Stimulated activated CD4-positive, alpha-beta T cell treated with anti-CD3 and anti-CD28 coated beads, Interleukin-1b, Interleukin-23, amount 100 ng/mL, for 24 hours (primary cell): ENCODE measurements at regions not wholly inside any gene's neighbourhood (a gene's known extent, or its start where the extent isn't known, plus 50 kb on each side); places are given as distances from the start of the nearest gene placed in this dataset.
"Not testable (repeated sequence)": the region's sequence is repeated elsewhere in the genome, so short reads cannot be mapped to it uniquely, and the experiment has no call there.

Experiments used
- DNase-seq, 4 experiments: peaks; one replicate each; pipeline ENCODE4 v3.0.0-alpha.2; 2020; ENCODE audit warnings: low read depth in 4 of 4, low spot score in 1 of 4

DNA sequence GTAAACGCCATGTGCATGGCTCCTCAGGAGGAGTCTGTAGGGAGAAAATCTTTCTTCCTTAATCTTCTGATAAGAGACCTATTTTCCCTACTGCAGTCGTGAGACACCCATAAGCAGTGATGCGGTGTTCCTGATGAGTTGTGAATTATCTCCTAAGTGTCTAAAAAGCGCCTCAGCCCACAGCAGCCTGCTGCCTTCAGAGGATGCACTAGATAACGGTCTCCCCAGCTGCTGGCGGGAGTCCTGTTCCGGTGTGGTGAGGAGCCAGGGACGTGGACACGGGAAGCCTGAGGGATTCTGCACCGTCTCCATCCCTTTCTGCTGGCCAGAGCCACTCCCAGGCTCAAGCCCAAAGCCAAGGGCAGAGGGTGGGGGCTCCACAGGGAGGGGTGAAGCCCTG lies 240.9 kb upstream of the SFSWAP start:
- DNase-seq = not testable (repeated sequence)

DNA sequence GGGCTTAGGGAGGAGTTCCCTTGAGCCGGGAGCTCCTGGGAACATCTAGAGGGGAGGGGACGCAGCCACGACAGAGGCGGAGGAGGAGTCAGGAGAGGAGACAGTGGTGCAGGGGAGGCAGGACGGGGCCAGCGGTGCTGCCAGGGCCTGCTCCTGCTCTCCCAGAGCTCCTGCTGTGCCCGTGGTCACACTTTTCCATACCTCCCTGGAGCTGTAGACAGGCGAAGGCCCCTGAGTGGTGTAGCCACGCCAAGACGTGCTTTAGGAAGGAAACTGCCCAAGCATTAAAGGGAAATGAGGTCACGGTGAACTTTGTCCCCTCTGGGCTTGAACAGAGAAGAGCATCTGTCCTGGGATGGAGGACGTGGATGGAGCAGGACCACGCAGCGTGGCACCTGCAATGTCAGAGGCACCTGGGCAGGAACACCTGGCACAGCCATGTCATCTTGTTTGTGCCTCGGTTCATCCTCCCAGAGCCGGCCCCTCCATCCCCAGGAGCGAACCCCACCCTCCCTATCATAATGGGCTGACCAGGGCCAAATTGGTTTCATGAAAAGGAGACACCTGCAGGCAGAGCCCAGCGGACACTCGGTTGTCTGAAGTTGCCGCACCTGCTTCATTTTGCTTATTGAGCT lies 239.5 kb upstream of the SFSWAP start:
- no peak for DNase-seq

DNA sequence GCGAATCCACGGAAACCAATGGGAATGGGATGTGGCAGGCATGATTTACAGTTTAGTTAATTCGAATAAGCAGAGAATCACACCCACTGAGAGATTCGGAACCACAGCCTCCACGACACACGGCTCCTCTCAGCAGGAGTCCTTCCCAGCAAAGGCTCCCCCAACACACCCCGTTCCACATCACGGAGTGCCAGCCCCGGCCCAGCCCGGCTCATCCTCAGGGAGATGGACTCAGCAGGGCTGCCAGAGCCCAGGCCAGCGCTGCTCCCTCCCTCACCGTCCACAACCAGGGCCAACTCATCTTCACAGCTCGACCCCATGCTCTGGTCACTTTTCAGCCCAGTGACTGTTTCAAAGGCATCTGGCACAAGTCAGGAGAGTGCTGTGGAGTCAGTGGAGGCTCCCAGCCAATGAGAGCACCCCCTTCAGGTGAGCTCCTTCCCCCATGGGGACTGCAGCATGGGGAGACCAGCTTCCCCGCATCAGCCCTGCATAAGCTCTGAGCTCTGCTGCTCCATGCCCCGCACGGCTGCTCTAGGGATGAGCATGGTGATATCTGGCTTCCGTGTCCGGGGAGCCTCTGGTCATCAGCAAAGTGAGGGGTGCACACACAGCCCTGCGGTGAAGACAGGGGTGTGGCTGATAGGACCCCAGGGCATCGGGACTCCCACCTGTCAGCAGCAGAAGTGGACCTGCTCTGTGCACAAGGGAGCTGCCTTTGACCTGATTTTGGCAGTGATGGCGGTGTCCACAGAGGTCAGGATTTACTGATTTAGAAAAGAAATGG lies 238.8 kb upstream of the SFSWAP start:
- no peak for DNase-seq

DNA sequence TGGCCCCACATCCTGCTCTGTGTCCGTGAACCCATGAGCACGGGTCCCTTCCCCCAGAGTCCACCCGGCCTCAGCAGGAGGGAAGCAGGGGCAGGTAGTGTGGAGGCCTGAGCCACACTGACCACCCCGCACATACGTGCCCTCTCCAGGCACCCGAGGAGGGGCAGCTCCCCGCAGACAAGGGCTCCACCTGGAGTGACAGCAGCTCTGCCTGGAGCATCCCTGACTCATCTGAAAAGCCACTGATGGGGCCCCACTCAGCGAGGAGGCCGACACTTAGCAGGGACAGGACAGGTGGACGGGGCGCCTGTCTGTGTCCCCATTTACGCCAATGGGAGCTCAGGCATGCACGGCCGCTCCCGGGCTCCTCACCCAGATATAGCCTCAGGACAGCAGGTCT lies 237.6 kb upstream of the SFSWAP start:
- no peak for DNase-seq

DNA sequence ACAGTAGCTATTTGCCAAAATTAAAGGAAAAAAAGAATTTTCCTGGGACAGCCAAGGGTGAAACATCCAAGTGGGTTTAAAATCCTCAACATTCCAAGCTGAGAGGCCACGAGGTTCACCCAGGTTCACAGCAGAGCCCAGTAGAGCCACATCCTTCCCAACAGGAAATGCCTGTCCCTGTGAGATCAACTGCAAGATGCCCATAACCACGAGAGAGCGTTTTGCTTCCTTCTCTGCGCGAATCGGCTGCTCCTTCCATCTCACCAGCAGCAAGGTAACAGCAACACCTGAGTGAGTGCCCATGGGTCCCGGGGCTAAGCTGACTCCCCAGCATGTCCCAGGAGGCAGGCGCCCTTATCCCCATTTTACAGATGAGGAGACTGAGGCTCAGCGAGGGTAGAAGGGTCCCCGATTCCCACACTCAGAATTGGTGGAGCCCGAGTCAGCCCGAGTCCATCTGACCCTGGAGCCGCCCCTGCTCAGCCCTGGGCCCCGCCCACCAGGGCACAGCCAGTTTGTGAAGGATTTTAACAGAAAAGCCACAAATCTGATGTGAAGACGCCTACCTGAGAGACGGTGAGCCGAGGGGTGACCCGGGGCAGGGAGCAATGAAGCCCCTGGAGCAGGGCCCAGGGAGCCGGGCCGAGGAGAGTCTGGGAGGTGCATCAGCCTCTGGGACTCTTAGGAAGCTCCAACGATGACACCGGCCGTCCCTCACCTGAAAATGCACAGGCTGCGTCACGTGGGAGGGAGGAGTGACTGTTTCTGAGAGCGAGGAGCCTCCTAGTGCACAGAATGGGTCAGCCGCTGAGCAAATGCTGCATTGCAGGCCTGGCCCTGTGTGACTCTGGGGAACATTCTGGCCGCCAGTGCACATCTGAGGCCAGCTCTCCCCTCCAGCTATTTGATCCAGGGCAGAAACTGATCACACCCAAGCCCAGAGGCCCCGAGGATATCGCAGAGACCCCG lies 236.9 kb upstream of the SFSWAP start:
- no peak for DNase-seq

DNA sequence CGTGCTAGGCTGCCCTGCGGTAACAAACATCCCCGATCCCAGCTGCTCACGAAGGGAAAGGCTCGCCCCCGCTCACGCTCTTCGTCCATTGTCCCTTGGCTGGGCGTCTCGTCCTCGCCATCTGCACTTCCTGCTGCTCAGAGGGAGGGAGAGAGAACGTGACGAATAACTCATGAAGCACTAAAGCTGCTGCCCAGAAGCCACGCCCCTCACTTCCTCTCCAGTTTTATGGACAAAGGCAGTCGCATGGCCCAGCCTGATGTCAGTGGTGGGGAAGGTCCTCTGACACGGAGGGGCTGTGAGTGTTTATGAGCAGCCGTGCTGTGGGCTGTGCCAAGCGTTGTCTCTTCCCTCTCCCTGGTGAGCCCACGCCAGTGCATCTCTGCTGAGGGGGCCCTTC lies 235.9 kb upstream of the SFSWAP start:
- DNase-seq = not testable (repeated sequence)

DNA sequence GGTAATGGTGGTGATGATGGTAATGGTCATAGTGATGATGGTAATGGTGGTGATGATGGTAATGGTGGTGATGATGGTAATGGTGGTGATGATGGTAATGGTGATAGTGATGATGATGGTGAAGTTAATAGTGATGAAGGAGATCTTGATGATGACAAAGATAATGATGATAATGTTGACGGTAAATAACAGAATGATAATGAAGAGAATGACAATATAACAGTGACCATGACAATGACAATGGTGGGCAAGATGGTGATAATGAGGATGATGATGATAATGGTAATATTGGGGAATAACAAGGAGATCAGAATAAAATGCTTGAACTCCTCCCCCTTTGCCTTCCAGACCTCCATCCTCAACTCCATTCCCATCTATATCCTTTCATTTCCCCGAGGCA lies 233.3 kb upstream of the SFSWAP start:
- no peak for DNase-seq

DNA sequence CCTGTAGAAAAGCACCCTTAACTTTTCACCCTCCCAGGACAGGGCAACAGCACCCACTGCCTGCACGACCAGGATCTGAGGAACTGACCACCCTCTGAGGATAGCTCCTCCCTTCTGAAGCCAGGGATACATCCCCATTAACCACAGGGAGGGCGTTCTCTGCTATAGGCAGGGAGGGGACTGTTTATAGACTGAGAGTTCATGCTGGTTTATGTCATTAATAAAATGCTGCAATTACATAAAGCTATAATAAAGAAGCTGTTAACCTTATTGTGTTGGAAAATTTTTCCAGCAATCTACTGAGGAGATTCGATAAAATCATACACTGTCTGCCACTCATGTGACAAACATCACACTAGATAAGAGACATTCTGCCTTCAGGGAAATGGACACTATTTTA lies 232.4 kb upstream of the SFSWAP start:
- DNase-seq = no peak

DNA sequence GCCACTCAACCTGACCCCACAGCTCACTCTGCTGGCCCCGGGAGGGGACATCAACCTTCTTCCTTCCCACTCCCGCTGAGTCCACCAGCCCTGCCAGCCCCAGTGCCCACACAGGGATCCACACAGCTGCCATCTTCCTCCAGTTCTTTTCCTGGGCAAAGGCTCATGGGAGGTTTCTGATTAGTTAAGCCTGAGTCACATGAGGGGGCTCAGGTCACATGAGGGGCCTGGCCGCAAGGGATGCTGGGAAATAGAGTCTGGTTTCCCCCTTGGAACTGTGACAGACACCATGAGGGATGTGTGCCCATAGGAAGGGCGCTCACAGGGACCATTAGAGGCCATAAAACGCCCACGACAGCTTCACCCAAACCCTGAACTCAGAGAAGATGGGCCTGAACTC lies 228.7 kb upstream of the SFSWAP start:
- no peak for DNase-seq

DNA sequence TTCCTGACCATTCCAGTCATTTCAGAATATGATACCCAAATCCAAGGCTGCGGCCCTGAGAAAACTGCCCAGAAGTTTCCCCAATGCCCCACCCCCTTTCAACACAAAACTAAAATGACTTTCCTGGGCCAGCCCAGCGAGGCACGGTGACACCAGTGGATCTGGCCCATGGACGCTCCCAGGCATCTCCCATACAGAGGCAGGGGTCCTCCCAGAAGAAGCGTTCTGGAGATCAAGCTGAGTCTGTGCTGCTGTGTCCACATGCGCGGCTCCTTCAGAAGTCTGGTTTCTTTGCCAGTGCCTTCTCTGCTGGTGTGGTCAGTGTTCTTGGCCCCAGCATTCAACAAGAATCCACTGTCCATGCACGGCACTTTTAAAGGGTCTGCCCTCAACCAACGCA lies 228.2 kb upstream of the SFSWAP start:
- no peak for DNase-seq

DNA sequence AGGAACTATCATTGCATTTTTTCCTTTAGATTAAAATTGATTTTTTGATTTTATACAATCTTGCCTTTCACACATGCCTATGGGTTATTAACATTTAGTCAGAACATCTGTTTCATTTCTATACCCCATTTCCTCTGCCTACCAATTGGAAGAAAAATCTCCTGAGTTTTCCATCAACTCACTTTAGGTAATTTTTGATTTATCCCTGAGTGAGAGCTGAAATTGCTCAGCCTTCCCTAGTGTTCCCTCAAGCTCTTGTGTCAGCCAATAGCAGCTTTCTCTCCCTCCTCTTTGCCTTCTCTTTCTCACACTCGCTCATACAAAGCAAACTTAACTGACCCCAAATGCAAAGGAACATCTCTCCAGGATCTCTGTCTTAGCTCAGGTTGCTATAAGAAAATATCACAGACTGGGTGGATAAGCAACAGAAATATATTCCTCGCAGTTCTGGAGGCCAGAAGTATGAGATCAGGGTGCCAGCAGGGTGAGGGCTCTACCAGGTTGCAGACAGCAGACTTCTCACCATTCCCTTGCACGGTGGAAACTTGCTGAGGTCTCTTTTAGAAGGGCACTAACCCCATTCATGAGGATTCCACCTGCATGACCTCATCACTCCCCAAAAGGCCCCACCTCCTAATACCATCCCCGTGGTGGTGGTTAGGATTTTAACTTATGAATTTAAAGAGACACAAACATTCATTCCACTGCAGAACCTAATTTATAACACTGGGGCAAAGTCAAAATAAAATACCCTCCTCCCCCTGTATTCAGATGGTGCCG lies 224.2 kb upstream of the SFSWAP start:
- DNase-seq = no peak

DNA sequence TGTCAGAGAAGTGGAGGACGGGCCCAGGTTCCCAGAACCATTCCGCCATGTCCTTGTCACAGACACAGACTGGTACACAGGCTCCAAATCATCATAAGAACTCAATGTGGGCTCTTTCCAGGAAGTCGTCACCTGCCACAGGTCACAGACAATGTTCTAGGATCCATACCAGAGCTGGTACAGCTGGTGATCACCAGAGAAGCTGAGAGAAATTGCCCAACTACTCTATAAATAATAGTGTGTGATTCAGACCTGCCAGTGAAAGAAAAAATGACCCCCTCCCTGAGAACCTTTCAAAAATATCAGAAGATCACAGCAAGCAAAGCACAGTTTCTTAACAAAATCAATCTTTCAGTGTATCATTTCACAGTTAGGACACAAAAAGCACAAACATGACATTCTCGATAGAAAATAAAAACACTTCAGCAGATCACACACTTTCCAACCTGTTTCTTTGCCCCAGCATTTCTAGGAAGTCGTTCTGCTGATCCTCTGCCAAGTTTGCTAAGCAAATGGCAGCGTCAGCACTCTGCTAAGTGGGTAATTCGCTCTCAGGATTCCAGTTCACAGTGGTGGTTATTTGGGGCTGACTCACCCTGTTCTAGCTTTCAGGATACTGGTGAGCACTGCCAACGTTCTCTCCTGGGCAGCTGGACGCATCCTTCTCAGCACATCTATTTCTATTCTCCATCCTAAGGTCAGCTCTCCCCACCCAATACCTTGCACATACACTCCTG lies 223.3 kb upstream of the SFSWAP start:
- no peak for DNase-seq

DNA sequence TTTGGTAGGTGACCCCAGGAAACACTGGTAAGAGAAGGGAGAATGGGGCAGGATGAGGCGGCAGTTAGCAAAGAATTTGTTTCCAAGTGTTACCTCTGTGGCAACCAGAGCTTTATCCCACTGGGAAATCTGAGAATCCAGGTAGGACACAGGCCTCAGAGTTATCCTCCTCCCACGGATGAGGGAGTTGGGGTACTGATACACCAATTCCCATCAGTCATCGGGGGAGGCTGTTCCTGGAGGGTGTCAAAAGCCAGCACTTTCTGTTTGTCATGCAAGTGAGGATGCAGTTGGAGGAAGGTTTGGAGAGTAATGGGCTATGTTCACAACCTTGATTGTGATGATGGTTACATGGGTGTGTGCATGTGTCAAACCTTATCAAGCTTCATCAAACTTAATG lies 221.2 kb upstream of the SFSWAP start:
- DNase-seq = no peak

DNA sequence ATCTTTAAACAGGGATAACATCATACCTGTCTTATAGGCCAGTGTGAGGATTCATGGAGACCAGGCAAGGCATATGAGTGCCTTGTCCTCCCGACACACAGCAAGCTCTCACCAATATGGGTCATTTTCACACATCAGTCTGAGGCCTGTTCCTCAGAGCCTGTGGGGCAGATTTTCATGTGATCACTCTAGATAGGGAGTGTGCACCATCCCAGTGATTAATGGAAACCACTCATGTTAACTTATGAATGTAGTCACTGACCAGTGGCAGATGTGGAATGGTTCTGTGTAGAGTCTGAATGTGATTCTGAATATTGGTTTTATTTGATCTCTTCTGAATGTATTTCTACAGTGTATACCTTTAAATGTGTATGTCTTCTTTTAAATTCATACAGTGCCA lies 219.7 kb upstream of the SFSWAP start:
- DNase-seq = no peak

DNA sequence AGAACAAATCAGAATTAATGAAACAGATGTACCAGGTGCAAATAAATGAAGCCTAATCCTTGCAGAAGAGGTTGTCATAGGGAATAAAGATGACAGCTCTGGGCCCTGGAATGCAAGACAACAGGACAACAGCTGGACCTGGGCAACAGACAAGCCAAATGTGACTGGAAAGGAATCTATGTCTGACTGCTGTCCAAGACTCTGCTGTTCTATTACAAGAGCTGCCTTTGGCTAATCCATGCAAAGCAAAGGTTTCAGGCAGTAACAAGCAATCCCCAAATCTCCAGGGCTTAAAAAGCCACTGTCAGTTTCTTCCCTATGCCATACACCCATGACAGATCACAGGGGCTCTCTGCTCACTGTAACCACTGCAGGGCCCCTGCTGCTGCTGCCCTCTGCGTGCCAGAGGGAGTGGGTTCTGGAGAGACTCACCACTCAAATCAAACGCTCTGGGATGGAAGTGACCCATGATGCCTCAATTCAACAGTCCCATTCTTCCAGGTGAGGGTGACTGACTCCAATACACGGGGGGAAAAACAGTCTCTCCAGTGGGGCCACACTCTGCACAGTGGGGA lies 218.9 kb upstream of the SFSWAP start:
- no peak for DNase-seq

DNA sequence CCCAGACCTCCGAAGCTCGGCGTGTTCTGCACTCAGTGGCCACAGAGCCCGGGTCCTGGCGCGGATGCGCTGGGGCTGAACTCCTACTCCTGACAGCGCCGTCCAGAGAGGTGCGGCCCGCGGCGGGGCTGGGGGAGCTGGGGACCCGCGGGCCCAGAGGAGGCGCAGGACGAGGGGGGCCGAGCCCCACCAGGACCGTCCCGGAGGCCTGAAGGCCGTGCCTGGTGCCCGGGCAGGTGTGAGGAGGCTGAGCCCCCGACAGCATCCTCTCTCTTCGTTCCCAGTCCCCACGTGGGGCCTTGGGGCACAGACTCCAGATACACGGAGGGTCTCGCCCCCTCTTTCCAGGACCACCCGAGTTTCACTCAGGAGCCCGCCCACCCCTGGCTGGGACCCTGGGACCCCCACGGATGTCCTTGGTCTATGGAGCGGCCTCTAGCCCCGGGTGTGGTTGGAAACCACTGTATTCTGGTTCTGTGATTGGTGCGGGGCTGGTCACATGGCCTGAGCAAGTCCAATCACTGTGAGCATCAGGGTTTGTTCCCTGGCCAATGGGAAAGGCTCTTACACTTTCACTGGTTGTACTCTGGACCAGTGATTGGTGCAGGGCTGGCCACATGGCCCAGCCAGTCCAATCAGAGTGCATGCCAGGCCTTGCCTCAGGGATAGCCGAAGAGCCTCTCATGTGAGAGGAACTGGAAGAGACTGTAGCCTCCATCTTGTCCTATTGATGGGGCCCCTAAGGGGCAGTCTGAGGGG lies 217.6 kb upstream of the SFSWAP start:
- no peak for DNase-seq

DNA sequence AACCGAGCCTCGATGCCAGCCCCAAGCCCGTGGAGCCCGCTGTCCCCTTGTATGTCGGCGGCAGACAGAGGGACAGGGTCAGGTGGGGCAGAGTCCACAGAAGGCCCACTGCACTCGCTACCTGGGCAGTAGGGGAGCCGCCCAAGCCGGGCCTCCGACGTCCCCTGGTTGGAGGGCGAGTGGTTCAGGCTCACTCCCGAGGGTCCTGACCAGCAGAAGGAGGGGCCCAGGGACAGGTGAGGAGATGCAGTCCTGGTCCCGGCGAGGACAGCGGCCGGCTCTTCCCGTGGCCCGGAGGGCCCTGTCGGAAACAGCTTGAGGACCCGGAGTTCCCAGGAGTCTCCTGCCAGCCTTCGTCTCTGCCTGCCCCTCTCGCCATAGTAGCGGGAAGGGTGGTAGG lies 216.7 kb upstream of the SFSWAP start:
- no peak for DNase-seq

DNA sequence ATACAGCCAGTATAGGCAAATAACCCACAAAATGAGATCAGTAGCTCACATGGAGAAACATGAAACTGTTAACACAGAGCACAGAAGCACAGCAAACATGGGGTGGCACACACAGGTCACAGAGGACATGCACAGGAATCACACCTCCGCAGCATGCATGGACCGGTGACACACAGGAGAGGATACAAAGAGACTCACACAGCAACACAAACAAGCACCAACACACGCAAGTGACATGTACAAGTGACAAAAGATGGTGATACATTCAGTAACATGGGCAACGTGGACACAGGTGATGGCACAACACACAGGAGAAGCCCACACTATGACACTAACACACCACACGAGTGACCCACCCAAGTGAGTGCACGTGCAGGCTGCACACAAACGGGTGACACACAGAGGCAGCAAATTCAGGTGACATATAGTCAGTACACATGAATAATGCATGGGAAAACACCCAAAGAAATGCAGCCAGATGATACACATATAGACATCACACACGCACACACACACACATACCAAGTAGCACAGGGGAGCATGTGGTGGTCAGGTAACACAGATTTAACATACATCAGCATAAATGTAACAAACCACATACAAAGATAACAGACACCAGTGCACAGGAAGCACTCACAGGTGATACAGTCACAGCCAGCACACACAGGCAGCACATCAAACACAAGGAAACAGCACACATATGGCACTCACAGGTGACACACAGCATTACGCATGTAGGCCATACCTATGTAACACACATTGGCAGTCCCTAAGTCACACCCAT lies 216.0 kb upstream of the SFSWAP start:
- DNase-seq = no peak

DNA sequence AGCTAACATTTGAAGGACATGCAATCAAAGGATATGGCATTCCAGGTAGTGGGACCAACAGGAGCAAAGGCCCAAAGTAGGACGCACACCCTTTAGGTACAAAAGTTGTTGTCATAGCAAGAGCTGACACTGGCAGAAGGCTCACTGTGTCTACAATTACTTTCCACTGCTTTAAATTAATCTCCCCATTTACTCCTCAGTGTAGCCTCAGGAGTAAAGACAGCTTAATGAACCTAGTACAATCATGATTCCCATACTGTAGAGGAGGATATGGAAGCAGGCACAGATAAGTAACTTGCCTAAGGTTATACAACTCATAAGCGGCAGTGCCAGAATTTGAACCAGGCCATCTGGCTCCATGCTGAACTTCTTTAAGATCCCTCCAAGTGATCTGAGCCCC lies 212.9 kb upstream of the SFSWAP start:
- DNase-seq = no peak
